ENCODE measurements at regions not wholly inside any gene's neighbourhood (a gene's known extent, or its start where the extent isn't known, plus 50 kb on each side); places are given as distances from the start of the nearest gene placed in this dataset.

- TF ChIP-seq CTCF (IDR thresholded peaks at IDR 0.05), result no peak
- TF ChIP-seq EZH2 (IDR thresholded peaks at IDR 0.05; ENCODE audit: borderline replicate concordance, insufficient read depth, low read depth, low read length, poor library complexity, severe bottlenecking), result no peak
Observed at GRCh38 chr5:103849934-103850333, 287.3 kb upstream of the NUDT12 start.
